Pancreas (tissue), 10 donors: ENCODE measurements at regions not wholly inside any gene's neighbourhood (a gene's known extent, or its start where the extent isn't known, plus 50 kb on each side); places are given as distances from the start of the nearest gene placed in this dataset.

ENCODE experiments used
- ATAC-seq, 4 donors: fragments of 200-7000 bp; cut with Tn5 transposase; one replicate each; pipeline versions ENCODE4 v1.8.0 to v1.9.1; 2020; ENCODE audit warnings: mild to moderate bottlenecking in 4 of 4, moderate library complexity in 4 of 4
- DNase-seq, 6 donors: peaks; one replicate each; pipeline ENCODE4 v3.0.0-alpha.2; 2020
- FAIRE-seq: peaks from 2 replicates; lab custom pipeline; 2012; peaks lifted over from hg19 to GRCh38; lab: Jason Lieb, UNC
- H3K27ac ChIP-seq, 4 donors: fragments of 200-600 bp; sonication (generic); 1 replicate in 3 of 4; 2 replicates in 1 of 4; pipeline versions ENCODE4 v1.5.0 to v1.8.0; 2020
- H3K27me3 ChIP-seq, 4 donors: fragments of 200-600 bp; one replicate each; pipeline ENCODE4 v1.8.0; 2021
- H3K36me3 ChIP-seq, 3 donors: fragments of 200-600 bp; sonication (generic) in 1 of 3; one replicate each; pipeline versions ENCODE4 v1.5.0 to v1.8.0; 2020 to 2021
- H3K4me1 ChIP-seq, 3 donors: fragments of 200-600 bp; one replicate each; pipeline ENCODE4 v1.8.0; 2021
- H3K4me3 ChIP-seq, 4 donors: fragments of 200-600 bp; sonication (generic) in 2 of 4; one replicate each; pipeline versions ENCODE4 v1.5.0 to v1.8.0; 2020 to 2021
- H3K9me3 ChIP-seq, 4 donors: fragments of 200-600 bp; one replicate each; pipeline ENCODE4 v1.8.0; 2021
- WGBS, 2 donors: extraction: QIAGEN DNeasy Blood & Tissue Kit; methylation state at CpG; one replicate each; pipeline ENCODE4 v1.1.7; 2013; 5-methylcytosine and 5-hydroxymethylcytosine counted together
- intact Hi-C, 3 donors: fragments of 100-400 bp; cut with DNase I; formaldehyde crosslinking; loops; one replicate each; pipeline versions ENCODE4 v1.11.1 to v1.14.2; 2022
- TF ChIP-seq, protein P1 (sequence below), 4 donors: fragments of 200-600 bp; sonication (generic) in 3 of 4; IDR thresholded peaks; one replicate each; pipeline versions ENCODE4 v1.5.0 to v1.8.0; 2021; ENCODE audit warnings: antibody characterized with exemption in 4 of 4
- donor health status: healthy with polysubstance abuse.
- donor health status: DM: no; HTN: no; CAD: no; lungs with moderate emphysema.
- donor health status: DM: no; HTN: no; CAD: no.
- donor health status: control.
- donor health status: control.
- donor health status: Bipolar disorder and iron deficiency.
- donor health status: DM: yes; HTN: yes; CAD: no.
- donor health status: DM: no; HTN: no; CAD: no.
- donor health status: DM: no; HTN: no; CAD: no.
- donor health status: DM: yes; HTN: yes; CAD: no.

DNA sequence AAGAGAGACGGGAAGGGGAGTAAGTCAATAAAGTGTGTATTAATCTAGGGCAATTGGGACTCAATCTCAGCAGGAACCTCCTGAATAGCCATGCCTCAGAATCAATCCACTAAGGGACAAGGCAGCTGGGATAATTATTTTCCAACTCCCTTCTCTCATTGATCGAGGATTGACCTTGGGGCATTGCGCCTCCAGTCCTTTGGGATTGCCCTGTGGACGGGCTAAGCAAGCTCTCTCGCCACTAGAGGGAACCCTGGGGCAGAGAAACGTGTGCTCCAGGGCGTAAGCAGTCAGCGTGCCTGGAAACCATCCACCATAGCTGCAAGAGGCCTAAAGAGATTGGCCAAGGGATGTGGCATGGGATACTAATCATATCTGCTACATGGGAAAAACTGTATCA is 53.9 kb upstream of the ERCC4 start:
- H3K27me3 ChIP-seq: no peaks in the 10 kb centered on the region
- no peaks in the 10 kb centered on the region for H3K9me3 ChIP-seq
- WGBS, 2 donors: 5 to 7% methylated on average over 8 of the region's 8 CpGs
- H3K4me3 ChIP-seq: no peak overlapping the region
- no peaks in the 10 kb centered on the region for H3K4me1 ChIP-seq
- intact Hi-C loops: loop anchor here in 1 of 3 donors (5.0 kb wide), 1 partner anchor 51 kb away; no protein-coding TSS in a partner anchor
- FAIRE-seq: no peak
- ATAC-seq: peak; percentile 98 to 100 (median 100)
- no peak overlapping the region for H3K27ac ChIP-seq
- TF ChIP-seq, protein P1, sequence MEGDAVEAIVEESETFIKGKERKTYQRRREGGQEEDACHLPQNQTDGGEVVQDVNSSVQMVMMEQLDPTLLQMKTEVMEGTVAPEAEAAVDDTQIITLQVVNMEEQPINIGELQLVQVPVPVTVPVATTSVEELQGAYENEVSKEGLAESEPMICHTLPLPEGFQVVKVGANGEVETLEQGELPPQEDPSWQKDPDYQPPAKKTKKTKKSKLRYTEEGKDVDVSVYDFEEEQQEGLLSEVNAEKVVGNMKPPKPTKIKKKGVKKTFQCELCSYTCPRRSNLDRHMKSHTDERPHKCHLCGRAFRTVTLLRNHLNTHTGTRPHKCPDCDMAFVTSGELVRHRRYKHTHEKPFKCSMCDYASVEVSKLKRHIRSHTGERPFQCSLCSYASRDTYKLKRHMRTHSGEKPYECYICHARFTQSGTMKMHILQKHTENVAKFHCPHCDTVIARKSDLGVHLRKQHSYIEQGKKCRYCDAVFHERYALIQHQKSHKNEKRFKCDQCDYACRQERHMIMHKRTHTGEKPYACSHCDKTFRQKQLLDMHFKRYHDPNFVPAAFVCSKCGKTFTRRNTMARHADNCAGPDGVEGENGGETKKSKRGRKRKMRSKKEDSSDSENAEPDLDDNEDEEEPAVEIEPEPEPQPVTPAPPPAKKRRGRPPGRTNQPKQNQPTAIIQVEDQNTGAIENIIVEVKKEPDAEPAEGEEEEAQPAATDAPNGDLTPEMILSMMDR (IDR thresholded peaks at IDR 0.05): peak; percentile 68 to 84 (median 72)
- peak; percentile 80 to 90 (median 86) for DNase-seq
- no peaks in the 10 kb centered on the region for H3K36me3 ChIP-seq
